GM12892 (cell line): ENCODE measurements at regions not wholly inside any gene's neighbourhood (a gene's known extent, or its start where the extent isn't known, plus 50 kb on each side); places are given as distances from the start of the nearest gene placed in this dataset.

Experiments used
- POLR2AphosphoS5 ChIP-seq: IDR thresholded peaks from 2 replicates; pipeline ENCODE4 v1.6.1; 2011; ENCODE audit warnings: low read depth, low read length, control low read depth
- TAF1 ChIP-seq: IDR thresholded peaks from 2 replicates; pipeline ENCODE4 v1.6.1; 2011; ENCODE audit warnings: low read depth, mild to moderate bottlenecking, control low read depth, low read length, borderline replicate concordance

- no peak for TF ChIP-seq POLR2AphosphoS5
- no peak for TF ChIP-seq TAF1
These were observed 250.4 kb upstream of the TTC14 start for GRCh38 chr3:180351601-180352000.
